ENCODE measurements at regions not wholly inside any gene's neighbourhood (a gene's known extent, or its start where the extent isn't known, plus 50 kb on each side); places are given as distances from the start of the nearest gene placed in this dataset.

DNA sequence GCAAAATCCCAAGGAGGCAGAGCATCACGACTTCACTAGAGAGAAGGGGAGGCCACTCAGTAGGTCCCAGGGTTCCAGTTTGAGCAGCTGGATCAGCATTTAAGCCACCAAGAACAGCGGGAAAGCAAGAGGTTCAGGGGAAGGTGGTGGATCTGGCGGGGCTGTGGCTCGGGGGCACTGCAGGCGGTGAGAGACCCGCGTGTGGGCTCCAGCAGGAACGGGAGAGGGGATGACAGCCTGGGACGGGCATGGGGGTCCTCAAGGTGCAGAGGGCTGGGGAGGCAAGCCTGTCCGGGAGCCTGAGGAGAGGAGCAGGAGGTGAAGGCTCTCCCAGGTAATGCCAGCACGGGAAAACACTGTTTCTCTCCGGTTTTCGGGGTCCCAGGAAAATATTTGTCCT lies 123.6 kb downstream of the IRX2 start:
- H3K36me3 Mint-ChIP-seq = no peaks in the 10 kb centered on the region
- no peak overlapping the region for H3K4me3 Mint-ChIP-seq
- H3K4me2 ChIP-seq = no peak overlapping the region
- no peaks in the 10 kb centered on the region for H3K79me2 ChIP-seq (ENCODE audit: low read depth)
- H3K27me3 ChIP-seq = no peaks in the 10 kb centered on the region
- no peak overlapping the region for H3K27ac Mint-ChIP-seq
- H3F3A ChIP-seq (ENCODE audit: low read depth) = no peaks in the 10 kb centered on the region
- peaks cover 6% of the 10 kb centered on the region for H3K9me3 Mint-ChIP-seq
- H3K9ac ChIP-seq = no peak overlapping the region
- no peak for DNase-seq (ENCODE audit: low spot score)
- H3K4me1 Mint-ChIP-seq = peaks cover 7% of the 10 kb centered on the region
- H3K27ac ChIP-seq = no peak overlapping the region
- H2AFZ ChIP-seq (replicated peaks) = no peak overlapping the region
- peaks cover 4% of the 10 kb centered on the region for H3K27me3 Mint-ChIP-seq (ENCODE audit: insufficient read depth, low read depth)
- no peak overlapping the region for H3K4me3 ChIP-seq
- no peaks in the 10 kb centered on the region for H3K9me3 ChIP-seq (ENCODE audit: low read depth)
- no peaks in the 10 kb centered on the region for H4K20me1 ChIP-seq (ENCODE audit: low read depth)
- no peaks in the 10 kb centered on the region for H3K36me3 ChIP-seq
- no peaks in the 10 kb centered on the region for H3K4me1 ChIP-seq
- TF ChIP-seq EZH2 (IDR thresholded peaks at IDR 0.05) (no peak), EZH2phosphoT487 (IDR thresholded peaks at IDR 0.05) (no peak), CTCF (IDR thresholded peaks at IDR 0.05) (no peak)

GRCh38 chr5:2626572-2626971 lies 124.9 kb downstream of the IRX2 start:
- Mint-ChIP-seq H3K27me3 (ENCODE audit: insufficient read depth, low read depth) (peaks cover 4% of the 10 kb centered on the region), H3K4me1 (peaks cover 7% of the 10 kb centered on the region), H3K36me3 (no peaks in the 10 kb centered on the region), H3K4me3 (no peak overlapping the region), H3K9me3 (peaks cover 6% of the 10 kb centered on the region), H3K27ac (no peak overlapping the region)
- H3K9me3 ChIP-seq (ENCODE audit: low read depth) = no peaks in the 10 kb centered on the region
- H3K36me3 ChIP-seq = no peaks in the 10 kb centered on the region
- H2AFZ ChIP-seq (replicated peaks) = no peak overlapping the region
- H3K4me2 ChIP-seq = no peak overlapping the region
- DNase-seq (ENCODE audit: low spot score) = no peak
- H3K9ac ChIP-seq = no peak overlapping the region
- no peaks in the 10 kb centered on the region for H3K4me1 ChIP-seq
- no peaks in the 10 kb centered on the region for H3K27me3 ChIP-seq
- H3F3A ChIP-seq (ENCODE audit: low read depth) = no peaks in the 10 kb centered on the region
- H3K27ac ChIP-seq = no peak overlapping the region
- TF ChIP-seq CTCF (IDR thresholded peaks at IDR 0.05) (no peak), EZH2 (IDR thresholded peaks at IDR 0.05) (no peak), EZH2phosphoT487 (IDR thresholded peaks at IDR 0.05) (no peak)
- H3K4me3 ChIP-seq = no peak overlapping the region
- no peaks in the 10 kb centered on the region for H3K79me2 ChIP-seq (ENCODE audit: low read depth)
- no peaks in the 10 kb centered on the region for H4K20me1 ChIP-seq (ENCODE audit: low read depth)

DNA sequence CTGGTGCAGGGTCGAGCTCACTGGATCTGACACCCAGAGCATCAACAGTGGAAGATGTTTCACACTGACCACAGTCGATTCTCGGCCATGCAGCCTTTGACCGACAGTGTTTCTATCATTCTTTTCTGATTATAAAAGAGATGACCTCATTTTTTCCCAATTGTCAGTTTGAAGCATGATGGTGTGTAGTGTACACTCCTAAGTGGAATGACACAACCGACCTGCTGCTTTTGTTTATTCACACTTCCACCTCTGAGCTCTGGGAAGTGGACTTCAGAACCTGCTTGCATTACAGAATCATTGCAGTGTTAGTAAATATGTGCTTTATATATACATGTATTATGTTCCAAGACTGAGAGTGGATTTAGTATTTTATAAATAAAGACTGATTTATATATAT lies 128.6 kb downstream of the IRX2 start:
- TF ChIP-seq CTCF (IDR thresholded peaks at IDR 0.05) = no peak
- TF ChIP-seq EZH2 (IDR thresholded peaks at IDR 0.05) = no peak
- no peak for TF ChIP-seq EZH2phosphoT487 (IDR thresholded peaks at IDR 0.05)
- H3K4me3 ChIP-seq = no peak overlapping the region
- no peaks in the 10 kb centered on the region for H4K20me1 ChIP-seq (ENCODE audit: low read depth)
- no peaks in the 10 kb centered on the region for H3K36me3 Mint-ChIP-seq
- no peaks in the 10 kb centered on the region for H3K27me3 ChIP-seq
- DNase-seq (ENCODE audit: low spot score) = no peak
- no peaks in the 10 kb centered on the region for H3K4me1 Mint-ChIP-seq
- no peaks in the 10 kb centered on the region for H3F3A ChIP-seq (ENCODE audit: low read depth)
- no peaks in the 10 kb centered on the region for H3K9me3 ChIP-seq (ENCODE audit: low read depth)
- peaks cover 6% of the 10 kb centered on the region for H3K9me3 Mint-ChIP-seq
- no peak overlapping the region for H3K4me3 Mint-ChIP-seq
- no peak overlapping the region for H2AFZ ChIP-seq (replicated peaks)
- peaks cover 4% of the 10 kb centered on the region for H3K27me3 Mint-ChIP-seq (ENCODE audit: insufficient read depth, low read depth)
- no peak overlapping the region for H3K4me2 ChIP-seq
- no peak overlapping the region for H3K27ac Mint-ChIP-seq
- no peaks in the 10 kb centered on the region for H3K36me3 ChIP-seq
- H3K27ac ChIP-seq = no peak overlapping the region
- H3K4me1 ChIP-seq = no peaks in the 10 kb centered on the region
- no peaks in the 10 kb centered on the region for H3K79me2 ChIP-seq (ENCODE audit: low read depth)
- no peak overlapping the region for H3K9ac ChIP-seq

DNA sequence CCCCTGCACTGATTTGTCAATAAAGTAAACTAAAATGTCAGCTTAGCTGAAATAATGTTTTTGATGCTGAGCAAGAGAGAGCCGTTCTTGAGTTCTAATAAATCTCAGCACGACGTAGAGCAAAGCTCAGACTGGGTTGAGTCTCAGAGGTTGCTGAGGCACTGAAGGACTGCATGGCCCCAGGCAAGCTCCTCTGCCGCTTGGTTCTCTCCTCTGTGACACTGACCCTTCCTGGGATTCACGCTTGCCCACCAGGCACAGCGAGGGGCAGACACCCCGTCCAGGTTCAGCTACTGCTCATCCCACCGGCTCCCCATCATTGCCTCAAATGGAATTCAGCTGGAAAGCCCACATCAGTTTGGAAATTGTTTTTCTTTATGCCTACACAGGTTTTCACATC lies 129.8 kb downstream of the IRX2 start:
- TF ChIP-seq CTCF (IDR thresholded peaks at IDR 0.05) (no peak), EZH2 (IDR thresholded peaks at IDR 0.05) (no peak), EZH2phosphoT487 (IDR thresholded peaks at IDR 0.05) (no peak)
- Histone ChIP-seq H3K27me3 (no peaks in the 10 kb centered on the region), H3K4me2 (no peak overlapping the region), H4K20me1 (ENCODE audit: low read depth) (no peaks in the 10 kb centered on the region), H3K36me3 (no peaks in the 10 kb centered on the region), H2AFZ (replicated peaks) (no peak overlapping the region), H3F3A (ENCODE audit: low read depth) (no peaks in the 10 kb centered on the region), H3K4me1 (no peaks in the 10 kb centered on the region), H3K79me2 (ENCODE audit: low read depth) (no peaks in the 10 kb centered on the region), H3K9me3 (ENCODE audit: low read depth) (no peaks in the 10 kb centered on the region), H3K27ac (no peak overlapping the region), H3K4me3 (no peak overlapping the region), H3K9ac (no peak overlapping the region)
- no peak for DNase-seq (ENCODE audit: low spot score)
- H3K9me3 Mint-ChIP-seq = peaks cover 3% of the 10 kb centered on the region
- no peaks in the 10 kb centered on the region for H3K4me1 Mint-ChIP-seq
- no peaks in the 10 kb centered on the region for H3K27me3 Mint-ChIP-seq (ENCODE audit: insufficient read depth, low read depth)
- no peak overlapping the region for H3K27ac Mint-ChIP-seq
- H3K36me3 Mint-ChIP-seq = no peaks in the 10 kb centered on the region
- no peak overlapping the region for H3K4me3 Mint-ChIP-seq

Data from neural progenitor cell (in vitro differentiated cells).